Neural crest cell (in vitro differentiated cells): ENCODE measurements at regions not wholly inside any gene's neighbourhood (a gene's known extent, or its start where the extent isn't known, plus 50 kb on each side); places are given as distances from the start of the nearest gene placed in this dataset.
A peak's percentile ranks its signal among the peaks of the same experiment; 100 is the strongest.
"Not testable (repeated sequence)": the region's sequence is repeated elsewhere in the genome, so short reads cannot be mapped to it uniquely, and the experiment has no call there.

Experiments
- DNase-seq: peaks from one replicate; pipeline ENCODE4 v3.0.0; 2021; ENCODE audit warnings: low read depth, mixed read lengths, low spot score
- H3K27ac Mint-ChIP-seq: one replicate; pipeline ENCODE4 v1.8.0; 2021; ENCODE audit warnings: mild to moderate bottlenecking, mixed read lengths; ENCODE audit not compliant: unreplicated experiment
- H3K27me3 Mint-ChIP-seq: 2 replicates; pipeline ENCODE4 v1.8.0; 2021; ENCODE audit warnings: low read depth, mild to moderate bottlenecking, mixed read lengths
- H3K36me3 Mint-ChIP-seq: 2 replicates; pipeline ENCODE4 v1.8.0; 2021; ENCODE audit warnings: low read depth, mild to moderate bottlenecking, mixed read lengths
- H3K4me1 Mint-ChIP-seq: 2 replicates; pipeline ENCODE4 v1.8.0; 2021; ENCODE audit warnings: mixed read lengths
- H3K4me3 Mint-ChIP-seq: one replicate; pipeline ENCODE4 v1.8.0; 2021; ENCODE audit warnings: mild to moderate bottlenecking, mixed read lengths
- H3K9me3 Mint-ChIP-seq: 2 replicates; pipeline ENCODE4 v1.8.0; 2021; ENCODE audit warnings: mixed read lengths
- CTCF ChIP-seq: fragments of 200-600 bp; sonication (generic); conservative IDR thresholded peaks from 2 replicates; pipeline ENCODE4 v1.5.0; 2021; ENCODE audit warnings: antibody characterized with exemption, mild to moderate bottlenecking

DNA sequence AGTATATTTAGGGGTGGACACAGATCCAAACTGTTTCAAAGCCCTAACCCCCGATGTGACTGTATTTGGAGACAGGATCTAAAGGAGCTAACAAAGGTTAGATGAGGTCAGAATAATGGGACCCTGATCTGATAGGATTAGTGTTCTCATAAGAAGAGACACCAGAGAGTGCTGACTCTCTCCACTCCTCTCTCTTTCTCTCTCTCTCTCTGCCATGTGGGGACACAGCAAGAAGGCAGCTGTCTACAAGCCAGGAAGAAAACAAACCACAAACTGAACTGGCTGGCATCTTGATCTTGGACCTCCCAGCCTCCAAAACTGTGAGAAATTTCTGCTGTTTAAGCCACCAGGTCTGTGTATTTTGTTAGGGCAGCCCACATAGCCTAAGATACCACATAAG lies 84.7 kb upstream of the KDM7A start:
- TF ChIP-seq CTCF: no peak
- Mint-ChIP-seq H3K27me3 (peaks cover 8% of the 10 kb centered on the region), H3K36me3 (no peaks in the 10 kb centered on the region), H3K9me3 (no peaks in the 10 kb centered on the region), H3K4me3 (no peak overlapping the region), H3K27ac (no peak overlapping the region), H3K4me1 (peaks cover 9% of the 10 kb centered on the region)
- no peak for DNase-seq

DNA sequence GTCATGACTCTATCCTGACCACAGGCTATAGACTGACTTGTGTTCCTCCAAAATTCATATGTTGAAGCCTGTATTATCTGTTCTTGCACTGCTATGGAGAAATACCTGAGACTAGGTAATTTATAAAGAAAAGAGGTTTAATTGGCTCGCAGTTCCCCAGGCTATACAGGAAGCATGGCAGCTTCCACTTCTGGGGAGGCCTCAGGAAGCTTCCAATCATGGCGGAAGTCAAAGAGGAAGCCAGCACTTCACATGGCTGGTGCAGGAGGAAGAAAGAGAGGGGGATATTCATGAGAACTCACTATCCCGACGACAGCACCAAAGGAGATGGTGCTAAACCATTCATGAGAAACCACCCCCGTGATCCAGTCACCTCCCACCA lies 84.3 kb upstream of the KDM7A start:
- no peaks in the 10 kb centered on the region for H3K36me3 Mint-ChIP-seq
- DNase-seq: no peak
- no peak for TF ChIP-seq CTCF
- no peak overlapping the region for H3K27ac Mint-ChIP-seq
- peaks cover 8% of the 10 kb centered on the region for H3K27me3 Mint-ChIP-seq
- no peaks in the 10 kb centered on the region for H3K9me3 Mint-ChIP-seq
- H3K4me1 Mint-ChIP-seq: peaks cover 9% of the 10 kb centered on the region
- H3K4me3 Mint-ChIP-seq: no peak overlapping the region

DNA sequence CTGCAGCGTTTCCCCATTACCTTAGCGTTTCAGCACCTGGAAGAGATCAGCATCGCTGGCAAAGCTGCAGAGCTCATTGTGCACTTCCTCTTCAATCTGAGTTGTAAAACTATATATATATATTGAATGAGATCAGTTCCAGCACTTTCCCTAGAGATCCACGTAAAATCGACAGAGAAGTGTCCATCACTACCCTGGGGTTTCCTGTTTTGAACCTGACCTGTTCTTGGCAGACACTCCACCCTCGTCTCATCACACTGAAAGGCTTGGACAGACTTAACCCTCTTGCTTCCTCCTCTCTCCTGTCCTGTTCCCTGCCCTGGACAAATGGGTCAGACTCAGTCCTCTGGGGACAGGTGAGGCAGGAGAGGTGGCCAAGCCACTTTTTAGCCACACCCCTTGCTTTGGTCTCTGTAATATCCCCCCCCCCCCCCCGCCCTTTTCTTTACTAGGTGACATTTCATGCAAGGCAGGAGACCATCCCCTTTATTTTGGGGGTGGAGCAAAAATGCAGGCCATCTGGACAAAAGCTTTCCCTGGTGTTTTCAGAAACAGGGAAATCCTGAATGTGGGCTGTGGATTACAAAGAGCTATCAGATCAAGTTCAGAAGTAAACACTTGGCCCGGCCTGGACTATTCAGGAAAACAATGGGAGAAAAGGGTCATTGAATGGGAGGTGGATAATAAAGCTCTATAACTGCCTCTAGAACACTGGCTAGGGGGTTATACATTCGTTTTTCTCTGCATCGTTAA lies 83.7 kb upstream of the KDM7A start:
- H3K27me3 Mint-ChIP-seq: peaks cover 8% of the 10 kb centered on the region
- no peaks in the 10 kb centered on the region for H3K9me3 Mint-ChIP-seq
- H3K4me1 Mint-ChIP-seq: peaks cover 9% of the 10 kb centered on the region
- no peak for DNase-seq
- no peak overlapping the region for H3K4me3 Mint-ChIP-seq
- H3K36me3 Mint-ChIP-seq: no peaks in the 10 kb centered on the region
- peak overlapping the region; percentile 78 for H3K27ac Mint-ChIP-seq
- no peak for TF ChIP-seq CTCF

DNA sequence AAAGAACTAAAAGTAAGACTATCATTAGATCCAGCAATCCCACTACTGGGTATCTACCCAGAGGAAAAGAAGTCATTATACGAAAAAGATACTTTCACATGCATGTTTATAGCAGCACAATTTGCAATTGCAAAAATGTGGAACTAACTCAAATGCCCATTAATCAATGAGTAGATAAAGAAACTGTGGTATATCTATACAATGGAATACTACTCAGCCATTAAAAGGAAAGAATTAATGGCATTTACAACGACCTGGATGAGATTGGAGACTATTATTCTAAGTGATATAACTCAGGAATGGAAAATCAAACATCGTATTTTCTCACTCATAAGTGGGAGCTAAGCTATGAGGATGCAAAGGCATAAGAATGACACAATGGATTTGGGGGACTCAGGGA lies 80.5 kb upstream of the KDM7A start:
- H3K9me3 Mint-ChIP-seq, H3K36me3 Mint-ChIP-seq, DNase-seq, H3K4me3 Mint-ChIP-seq, H3K27ac Mint-ChIP-seq, H3K4me1 Mint-ChIP-seq, H3K27me3 Mint-ChIP-seq: not testable (repeated sequence)

- not testable (repeated sequence) for H3K4me3 Mint-ChIP-seq, H3K9me3 Mint-ChIP-seq, H3K27me3 Mint-ChIP-seq, H3K4me1 Mint-ChIP-seq, H3K36me3 Mint-ChIP-seq, H3K27ac Mint-ChIP-seq, DNase-seq
Observed at GRCh38 chr7:140254976-140255375, 78.2 kb upstream of the KDM7A start.

DNA sequence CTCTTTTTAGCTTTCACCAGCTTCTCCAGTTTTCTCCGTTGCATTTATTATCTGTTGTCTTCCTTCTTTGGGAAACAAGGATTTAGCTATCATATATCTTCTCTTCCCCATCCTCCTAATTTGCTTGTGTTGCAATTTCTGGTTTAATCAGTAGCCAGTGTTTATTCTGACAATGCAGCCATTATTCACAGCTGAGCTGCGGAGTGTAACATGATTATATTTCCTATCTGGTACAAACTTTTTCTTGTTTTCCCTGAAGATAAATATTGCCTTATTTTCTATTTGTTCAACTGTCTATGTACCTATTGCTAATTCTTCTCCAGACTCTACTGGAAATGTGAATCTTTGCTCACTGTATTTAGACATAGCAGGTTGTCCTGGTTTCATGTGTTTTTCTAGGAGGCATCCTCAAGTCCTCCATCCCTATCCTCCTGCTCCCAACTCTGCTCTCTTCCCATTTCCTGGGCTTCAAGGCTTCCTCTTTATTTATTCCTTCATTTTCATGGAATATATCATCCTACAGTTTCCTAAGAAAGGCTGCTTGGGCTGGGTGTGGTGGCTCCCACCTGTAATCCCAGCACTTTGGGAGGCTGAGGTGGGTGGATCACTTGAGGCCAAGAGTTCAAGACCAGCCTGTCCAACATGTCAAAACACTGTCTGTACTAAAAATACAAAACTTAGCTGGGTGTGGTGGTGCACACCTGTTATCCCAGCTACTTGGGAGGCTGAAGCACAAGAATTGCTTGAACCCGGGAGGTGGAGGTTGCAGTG lies 72.4 kb upstream of the KDM7A start:
- Mint-ChIP-seq H3K4me1 (peaks cover 5% of the 10 kb centered on the region), H3K36me3 (no peaks in the 10 kb centered on the region), H3K27ac (no peak overlapping the region), H3K9me3 (no peaks in the 10 kb centered on the region), H3K27me3 (no peaks in the 10 kb centered on the region), H3K4me3 (no peak overlapping the region)
- DNase-seq: no peak
- TF ChIP-seq CTCF: no peak
